HG03066 (cell line): ENCODE measurements at regions not wholly inside any gene's neighbourhood (a gene's known extent, or its start where the extent isn't known, plus 50 kb on each side); places are given as distances from the start of the nearest gene placed in this dataset.

Source experiments
- ATAC-seq: cut with Tn5 transposase; IDR thresholded peaks from one replicate; pipeline ENCODE4 v1.9.1; 2021; ENCODE audit warnings: low read depth; ENCODE audit not compliant: unreplicated experiment

DNA sequence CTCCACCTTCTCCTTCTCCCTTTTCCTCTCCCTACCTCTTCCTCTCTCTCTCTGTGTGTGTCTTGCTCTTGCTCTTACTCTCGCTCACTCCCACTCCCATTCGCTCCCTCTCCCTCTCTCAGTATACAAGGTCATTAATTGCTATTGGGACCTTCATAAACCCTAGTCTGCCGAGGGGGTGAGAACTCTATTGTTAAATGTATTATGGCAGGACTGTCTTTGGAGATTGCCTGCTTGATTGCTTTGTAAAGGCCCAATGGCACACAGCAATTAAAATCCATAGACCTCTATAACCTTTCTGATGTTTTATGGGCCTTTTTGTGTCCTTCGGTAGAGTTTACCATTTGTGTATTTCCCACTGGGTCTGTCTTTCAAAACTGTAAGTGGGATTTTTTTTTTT is 465.9 kb downstream of the ANXA1 start:
- ATAC-seq: no peak

DNA sequence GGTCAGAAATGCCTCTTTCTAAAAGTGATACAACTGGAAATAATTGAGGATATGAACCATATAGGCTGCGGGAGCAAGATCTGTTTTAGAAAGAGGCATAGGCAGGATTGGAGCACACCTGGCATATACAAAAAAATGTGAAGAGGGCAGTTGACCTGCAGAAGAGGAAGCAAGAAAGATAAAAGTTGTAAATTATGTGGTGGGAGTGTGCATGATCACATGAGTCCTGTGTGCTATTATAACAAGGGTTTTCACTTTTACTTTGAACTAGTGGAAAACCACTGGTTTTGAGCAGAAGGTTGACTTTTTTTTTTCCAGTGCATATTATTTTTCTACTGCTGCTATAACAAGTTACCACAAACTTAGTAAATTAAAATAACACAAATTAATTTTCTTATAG is 489.3 kb downstream of the ANXA1 start:
- no peak for ATAC-seq

DNA sequence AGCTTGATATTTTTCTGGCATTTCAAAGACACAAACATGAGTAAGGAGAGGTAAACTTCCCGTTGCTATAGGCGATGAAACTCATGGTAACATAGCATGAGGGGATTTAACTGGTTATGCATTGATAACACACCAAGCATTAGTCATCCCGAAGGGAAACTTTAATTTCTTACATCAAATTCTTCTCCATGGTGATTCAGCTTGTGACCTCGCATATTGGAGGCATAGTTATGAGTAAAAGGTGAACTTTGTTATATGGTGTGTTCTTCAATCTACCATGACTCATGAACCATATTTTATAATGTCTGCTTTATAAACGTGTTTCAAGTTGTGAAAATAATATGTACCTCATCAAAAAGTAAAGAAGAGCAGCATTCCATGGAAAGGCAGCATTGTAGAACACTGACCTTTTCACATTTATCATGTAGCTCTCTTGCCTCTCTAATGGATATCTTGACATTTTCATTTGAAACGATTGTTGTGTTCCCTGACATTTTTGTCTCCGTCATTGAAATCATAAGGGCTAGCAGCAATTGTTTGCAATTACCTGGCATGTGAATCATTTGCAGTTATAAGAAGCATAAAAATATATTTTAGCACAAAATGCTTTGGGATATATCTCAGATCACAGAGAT is 491.8 kb downstream of the ANXA1 start:
- ATAC-seq: no peak

DNA sequence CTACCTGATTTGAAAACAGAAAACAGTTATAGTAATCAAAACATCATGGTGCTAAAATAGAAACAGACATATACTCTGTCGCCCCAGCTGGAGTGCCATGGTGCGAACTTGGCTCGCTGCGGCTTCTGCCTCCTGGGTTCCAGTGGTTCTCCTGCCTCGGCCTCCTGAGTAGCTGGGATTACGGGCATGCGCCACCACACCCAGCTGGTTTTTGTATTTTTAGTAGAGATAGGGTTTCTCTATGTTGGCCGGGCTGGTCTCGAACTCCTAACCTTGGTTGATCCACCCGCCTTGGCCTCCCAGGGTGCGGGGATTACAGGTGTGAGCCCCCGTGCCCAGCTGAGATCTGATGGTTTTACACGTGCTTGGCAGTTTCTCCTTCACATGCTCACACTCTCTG is 495.9 kb downstream of the ANXA1 start:
- ATAC-seq: no peak

DNA sequence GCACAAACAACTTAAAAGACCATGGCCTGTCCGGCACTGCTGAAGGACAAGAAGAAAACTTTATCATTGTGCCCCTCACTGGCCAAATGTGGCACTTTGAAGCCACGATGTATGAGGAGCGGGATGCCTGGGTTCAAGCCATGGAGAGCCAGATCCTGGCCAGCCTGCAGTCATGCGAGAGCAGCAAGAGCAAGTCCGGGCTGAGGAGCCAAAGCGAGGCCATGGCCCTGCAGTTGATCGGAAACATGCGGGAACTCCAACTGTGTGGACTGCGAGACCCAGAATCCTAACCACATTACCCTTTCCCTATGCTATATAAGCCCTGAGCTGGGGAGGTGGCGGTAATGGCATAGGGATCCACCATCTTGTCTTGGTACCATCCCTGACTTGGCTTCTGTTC is 497.9 kb downstream of the ANXA1 start:
- no peak for ATAC-seq

DNA sequence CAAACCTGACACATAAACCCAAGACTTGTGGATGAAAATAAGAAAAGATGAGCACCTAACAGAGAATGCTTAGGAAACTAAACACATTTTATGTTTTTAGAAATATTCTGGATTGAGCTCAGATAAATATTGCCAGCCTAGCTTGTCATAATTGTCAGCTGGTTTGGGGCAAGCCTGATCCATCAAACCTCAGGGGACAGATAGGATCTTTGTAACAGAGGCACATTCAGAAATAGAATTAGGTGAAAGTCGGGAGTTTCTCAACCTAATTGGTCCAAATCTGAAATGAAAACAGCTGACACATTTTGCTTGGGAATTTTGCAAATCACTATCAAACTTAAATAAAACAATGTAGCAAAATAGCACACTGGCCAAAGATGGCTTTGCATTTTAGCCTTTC is 503.7 kb downstream of the ANXA1 start:
- no peak for ATAC-seq

DNA sequence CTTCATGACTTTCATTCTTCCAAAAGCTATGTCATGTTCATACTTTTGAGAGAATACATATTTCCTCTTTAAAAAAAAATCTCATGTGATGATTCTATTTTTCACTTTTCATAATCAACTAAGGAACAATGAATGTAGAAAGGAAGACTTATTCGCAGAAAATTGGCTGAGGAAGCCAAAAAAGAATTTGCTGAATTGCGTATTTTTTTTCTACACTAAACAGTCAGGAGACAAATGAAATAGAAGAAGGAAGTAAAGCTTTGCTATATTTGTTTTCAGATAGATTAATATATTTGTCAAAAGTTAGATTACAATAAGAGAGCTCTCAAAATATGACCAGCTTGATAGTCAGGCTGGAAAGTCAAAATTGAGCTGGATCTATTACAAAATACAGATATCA is 504.2 kb downstream of the ANXA1 start:
- ATAC-seq: no peak

DNA sequence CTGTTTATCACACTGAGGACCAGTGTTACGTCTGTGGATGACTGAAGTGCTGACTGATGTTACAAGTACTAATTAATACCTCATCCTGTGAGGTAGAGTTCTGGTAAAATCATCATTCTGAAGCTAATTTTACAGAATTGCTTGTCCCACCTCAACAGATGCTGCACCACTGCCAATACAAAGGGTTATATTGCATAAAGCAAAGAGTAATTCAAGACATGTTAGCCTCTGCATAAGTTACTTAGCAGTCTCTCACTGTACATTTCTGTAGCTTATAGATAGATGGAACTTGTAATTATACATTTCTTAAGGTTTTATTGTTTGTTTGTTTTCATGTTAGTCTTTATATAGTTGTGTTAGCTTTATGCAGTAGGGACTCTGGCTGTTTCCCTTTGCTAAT is 513.6 kb downstream of the ANXA1 start:
- ATAC-seq: no peak

DNA sequence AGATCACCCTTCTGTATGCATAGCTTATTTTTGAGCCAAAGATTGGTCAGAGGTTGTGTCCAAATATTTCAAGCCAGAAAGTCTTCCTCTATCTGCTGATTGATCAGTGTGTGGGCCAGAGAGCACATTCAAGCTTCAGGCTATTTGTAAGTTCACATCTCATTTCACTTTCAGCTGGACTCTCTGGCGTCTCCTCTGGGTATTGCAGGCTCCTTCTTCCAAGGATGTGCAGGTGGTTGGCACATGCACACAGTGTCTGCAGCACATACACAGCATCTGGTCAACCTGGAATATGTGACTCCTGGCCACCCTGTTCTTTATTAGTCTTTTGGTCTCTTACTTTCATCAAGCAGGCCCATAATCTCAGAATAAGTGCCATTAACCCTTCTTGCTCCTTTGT is 516.1 kb downstream of the ANXA1 start:
- no peak for ATAC-seq

DNA sequence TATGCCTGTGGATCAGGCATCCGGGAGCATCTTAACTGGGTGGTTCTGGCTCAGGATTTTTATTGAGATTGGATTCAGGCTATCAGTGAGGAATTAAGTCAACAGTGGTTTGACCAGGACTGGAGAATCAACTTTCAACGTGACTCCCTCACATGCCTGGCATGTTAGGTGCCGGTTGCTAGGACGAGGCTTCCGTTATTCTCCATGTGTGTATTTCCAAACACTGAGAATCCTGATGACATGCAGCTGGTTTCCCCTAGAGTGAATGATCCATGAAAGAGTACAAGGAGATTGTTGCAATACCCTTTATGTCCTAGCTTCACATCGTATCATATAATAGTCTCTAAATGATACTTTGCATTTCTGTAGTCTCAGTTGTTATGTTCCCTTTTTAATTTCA is 529.2 kb downstream of the ANXA1 start:
- no peak for ATAC-seq

DNA sequence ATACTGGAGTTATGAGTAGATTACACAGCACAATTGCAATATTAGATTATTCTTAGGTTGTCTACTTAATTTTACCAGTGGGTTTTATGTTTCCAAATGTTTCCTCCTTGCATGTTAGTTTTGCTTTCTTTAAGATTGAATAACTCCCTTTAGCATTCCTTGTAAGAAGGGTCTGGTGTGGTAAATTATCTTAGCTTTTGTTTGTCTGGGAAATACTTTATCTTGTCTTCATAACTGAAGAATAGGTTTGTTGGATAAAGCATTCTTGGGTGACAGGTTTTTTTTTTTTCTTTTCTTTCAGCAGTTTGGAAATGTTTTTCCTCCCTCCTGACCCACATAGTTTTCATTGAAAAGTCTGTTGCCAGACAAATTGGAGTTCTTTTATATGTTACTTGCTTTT is 531.1 kb downstream of the ANXA1 start:
- no peak for ATAC-seq

DNA sequence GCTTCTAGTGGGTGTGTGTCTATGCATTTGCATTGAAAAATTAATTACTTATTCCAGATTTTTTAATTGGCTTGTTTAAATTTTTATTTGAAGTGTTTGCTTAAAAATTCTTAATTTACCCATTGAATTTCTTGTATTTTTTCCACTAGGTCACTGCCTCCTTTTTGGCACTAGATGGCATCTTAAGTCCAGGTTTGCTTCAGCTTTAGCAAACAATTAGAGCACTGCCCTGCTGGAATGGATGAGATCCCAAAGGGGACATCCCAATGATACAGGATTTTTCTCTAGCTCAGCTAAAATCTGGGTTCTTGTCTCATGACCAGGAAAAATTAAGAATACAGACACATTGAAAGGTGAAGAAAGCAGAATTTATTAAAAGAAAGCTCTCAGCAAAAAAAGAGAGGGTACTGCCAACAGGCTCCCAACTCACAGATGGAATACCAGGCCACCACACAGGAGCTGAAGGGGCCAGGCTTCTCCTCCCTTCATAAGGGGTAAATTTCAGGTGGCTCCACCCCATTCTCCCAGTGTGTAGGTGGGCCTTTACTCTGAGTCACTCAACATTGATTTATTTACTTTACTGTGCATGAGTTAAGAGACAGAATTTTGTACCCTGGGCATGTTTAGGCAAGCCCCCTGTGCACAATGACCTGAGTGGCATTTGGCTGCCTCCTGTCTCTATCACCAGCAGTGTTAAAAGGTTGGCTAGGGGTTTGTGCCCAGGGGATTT is 532.4 kb downstream of the ANXA1 start:
- no peak for ATAC-seq

DNA sequence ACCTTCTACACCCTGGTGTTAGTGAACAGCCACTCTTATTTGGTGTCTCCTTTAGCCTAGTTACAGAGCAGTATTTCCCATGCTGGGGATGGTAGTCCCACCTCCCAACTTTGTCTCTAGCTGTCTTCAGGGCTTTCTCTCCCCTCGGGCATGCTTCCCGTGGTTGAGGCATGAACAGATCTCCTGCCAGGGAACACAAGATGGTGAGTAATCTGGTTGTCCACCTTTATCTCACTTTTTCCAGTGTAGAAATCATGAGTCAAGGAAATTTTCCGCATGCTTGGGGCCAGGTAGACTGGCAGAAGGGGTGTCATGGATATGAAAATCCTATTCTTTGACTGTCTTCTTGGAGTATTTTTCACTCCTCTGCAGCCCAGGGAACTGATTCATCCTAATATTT is 532.9 kb downstream of the ANXA1 start:
- ATAC-seq: no peak

DNA sequence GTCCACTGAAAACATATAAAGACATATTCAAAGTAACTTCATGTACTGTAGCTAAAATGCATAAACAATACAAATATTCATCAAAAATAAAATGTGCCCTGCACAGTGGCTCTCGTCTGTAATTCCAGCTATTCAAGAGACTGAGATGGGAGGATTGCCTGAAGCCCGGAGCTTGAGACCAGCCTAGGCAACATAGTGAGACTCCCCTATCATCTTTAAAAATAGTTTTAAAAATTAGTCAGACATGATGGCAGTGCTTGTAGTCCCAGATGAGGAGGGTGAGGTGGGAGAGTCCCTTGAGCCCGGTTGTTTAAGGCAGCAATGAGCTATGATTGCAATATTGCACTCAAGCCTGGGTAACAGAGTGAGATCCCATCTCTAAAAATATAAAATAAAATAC is 534.1 kb downstream of the ANXA1 start:
- no peak for ATAC-seq

DNA sequence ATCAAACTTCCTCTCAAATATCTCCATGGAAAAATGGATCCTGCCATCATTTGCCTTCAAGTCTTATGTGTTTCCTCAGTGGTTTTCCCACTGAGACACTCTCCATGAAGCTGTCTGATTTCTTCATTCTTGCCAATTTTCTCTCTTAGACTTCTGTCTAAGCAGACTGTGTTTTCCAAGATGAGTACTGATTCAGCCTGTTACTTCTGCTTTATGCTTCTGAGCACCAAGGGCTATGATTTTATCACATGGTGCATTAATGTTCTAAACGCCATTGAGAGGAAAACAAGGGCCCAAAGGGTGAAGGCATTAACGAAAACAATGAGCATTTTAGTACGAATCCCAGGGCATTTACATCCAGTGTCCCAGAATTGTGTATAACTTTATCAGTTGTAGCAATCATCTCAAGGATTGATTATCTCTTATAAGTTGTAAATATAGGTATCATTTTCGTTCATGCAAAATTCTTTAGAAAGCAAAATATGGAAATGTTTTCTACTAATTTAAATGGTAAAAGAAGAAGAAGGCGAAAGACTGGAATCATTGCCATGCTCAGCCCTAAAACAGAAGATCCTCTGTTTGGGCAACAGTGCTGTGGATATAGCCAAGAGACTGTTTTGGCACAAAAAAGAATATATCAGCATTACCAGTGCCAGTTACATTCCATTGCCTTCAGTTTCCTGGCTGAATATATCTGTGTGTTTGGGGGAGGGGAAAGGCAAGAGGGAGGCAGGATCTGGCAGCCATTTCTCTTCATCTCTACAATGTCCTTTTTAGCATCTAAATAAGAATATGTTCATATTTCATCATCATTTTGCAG is 537.6 kb downstream of the ANXA1 start:
- no peak for ATAC-seq

DNA sequence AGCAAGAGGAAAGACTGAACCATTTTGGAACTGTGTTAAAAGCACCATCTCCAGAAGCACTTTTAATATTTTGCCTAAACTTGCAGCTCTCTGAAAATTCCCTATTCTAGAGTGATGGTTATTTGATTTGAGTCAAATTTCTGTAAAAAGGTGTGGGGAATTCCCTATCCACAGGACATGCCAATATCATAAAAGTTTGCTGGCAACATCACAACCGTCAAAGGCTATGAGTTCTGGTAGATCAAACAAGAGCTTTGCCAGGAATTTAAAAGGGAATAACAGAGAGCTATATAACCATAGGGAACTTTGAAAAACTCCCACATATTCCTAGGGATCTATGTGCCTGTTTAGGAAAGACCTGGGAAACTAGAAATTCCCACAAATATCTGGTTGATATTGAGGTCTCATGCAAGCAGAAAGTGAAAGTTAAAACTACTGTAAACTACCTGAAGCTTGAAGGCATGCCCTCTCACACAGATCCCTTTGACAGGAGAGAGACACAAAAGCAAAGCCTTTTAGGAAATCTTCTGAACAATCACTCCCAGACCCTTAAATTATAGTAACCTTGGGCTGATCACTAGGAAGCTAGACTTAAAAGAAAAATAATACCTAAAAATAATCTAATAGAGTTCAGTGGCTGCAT is 549.9 kb downstream of the ANXA1 start:
- no peak for ATAC-seq

DNA sequence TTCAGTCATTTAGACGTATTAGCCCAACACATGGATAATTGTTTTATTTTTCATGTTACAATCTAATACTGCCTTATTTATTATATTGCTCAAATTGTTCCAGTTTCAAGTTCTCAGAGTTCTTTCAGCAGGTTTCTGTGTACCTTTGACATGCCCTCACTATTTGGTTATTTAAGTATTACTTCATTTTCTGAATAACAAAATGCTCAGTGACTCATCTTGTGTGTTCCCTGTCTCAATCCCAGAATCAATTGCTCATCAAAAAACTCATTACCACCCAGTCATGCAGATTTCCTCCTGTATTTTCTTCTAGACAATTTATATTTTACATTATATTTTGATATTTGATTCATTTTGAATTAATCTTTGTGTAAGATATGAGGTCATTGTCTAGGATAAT is 562.6 kb downstream of the ANXA1 start:
- ATAC-seq: no peak

DNA sequence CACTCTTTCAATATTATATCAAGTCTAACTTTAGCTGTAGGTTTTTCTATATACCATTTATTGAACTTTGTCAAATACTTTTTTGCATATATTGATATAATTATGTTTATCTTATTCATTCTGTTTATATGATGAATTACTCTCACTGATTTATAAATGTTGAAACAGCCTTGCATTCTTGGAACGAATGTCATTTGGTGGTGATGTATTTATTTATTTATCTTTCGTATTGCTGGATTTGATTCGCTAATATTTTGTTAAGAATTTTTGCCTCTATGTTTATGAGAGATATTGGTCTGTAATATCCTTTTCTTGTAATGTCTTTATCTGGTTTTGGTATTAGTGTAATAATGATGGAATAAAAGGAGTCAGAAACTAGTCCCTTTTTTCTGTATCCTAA is 563.9 kb downstream of the ANXA1 start:
- ATAC-seq: no peak

DNA sequence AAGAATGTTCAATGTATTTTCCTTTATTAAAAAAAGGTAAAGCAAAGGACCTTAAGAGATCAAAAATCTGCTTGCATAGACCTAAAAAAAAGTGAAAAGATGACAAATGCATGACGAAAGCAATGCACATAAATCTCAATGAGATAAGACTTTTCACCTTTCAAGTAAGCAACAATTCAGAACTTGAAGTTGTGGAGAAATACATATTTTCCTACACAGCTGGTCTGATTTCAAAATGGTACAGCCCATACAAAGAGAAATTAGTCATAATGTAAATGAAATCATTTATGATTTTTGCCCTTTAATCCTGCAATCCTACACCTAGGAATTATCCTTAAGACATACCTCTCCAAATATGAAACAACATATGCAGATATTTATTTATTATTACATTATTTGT is 568.0 kb downstream of the ANXA1 start:
- no peak for ATAC-seq

DNA sequence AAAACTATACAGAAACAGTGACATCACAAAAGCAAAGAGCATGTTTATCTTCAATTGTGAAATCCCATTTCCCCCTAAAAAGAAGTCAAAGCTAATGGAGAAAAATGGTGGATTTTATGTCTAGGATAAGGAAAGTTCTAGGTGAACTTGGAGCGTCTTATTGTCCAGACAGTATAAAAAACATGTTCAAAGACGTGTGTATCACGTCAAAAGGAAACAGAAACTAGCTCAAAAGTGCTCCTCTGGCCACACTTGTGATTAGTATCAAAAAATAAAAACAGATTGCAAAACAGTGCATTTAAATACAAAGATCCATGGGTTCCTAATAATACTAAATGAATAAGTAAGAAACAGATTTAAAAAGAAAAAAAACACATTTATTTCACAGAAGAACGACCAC is 568.9 kb downstream of the ANXA1 start:
- ATAC-seq: no peak

DNA sequence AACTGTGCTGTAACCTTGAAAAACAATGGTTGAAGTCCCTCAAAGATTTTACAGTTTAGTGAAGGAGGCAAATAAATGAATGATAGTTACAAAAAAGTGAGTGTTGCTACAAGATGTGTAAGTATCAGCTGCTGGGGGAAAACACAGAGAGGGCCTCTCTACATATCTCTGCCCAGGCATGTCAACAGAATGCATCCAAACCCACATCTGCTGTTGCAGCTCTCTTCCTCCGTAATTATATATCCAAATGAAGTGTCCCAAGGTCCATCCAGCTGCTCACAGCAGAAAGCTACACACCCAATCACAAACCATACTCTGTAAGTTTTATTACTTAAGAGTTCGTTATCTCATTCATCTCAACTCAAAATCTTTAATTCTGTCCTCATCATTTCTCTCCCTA is 584.6 kb downstream of the ANXA1 start:
- no peak for ATAC-seq
